ENCODE measurements at regions not wholly inside any gene's neighbourhood (a gene's known extent, or its start where the extent isn't known, plus 50 kb on each side); places are given as distances from the start of the nearest gene placed in this dataset.
"Not testable (repeated sequence)": the region's sequence is repeated elsewhere in the genome, so short reads cannot be mapped to it uniquely, and the experiment has no call there.

DNA sequence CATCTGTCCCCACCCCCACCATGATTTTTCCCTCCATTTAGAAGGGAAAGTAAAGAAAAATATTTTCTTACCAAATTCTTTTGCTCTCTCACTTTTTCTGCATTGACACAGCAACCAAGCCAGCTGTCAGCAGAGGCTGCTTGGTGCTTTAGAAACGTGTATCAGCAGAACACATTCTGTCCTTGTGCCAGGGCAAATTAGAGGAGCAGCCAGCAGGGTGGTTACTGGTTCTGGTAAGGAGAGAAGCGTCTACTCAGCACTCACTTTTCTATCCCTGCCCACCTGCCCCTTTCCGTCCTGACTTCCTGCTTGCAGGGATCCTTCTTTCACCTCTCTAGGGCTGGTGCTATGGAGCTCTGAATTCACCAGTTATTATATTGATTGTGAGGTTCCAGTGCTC is 327.5 kb upstream of the PDE3A start:
- no peak for DNase-seq (ENCODE audit: low read depth in 2 of 2)

DNA sequence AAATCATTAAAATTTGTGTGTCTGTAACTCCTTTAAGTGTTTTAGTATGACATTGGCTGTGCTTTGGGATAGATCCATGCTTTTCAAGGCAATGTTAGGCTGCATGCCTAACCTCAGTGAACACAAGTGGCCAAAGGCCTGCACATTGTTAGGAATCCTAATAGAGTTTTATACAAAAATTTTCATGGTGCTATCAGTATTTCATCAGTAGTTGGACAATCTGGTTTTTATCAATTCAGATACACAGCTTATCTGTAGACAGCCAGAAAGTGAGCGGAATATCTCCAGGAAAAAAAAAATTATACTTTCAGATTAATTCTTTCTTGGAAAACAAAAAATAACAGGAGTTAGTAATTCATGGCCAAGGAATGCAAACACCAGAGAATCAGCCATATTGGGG is 324.0 kb upstream of the PDE3A start:
- no peak for DNase-seq (ENCODE audit: low read depth in 2 of 2)

DNA sequence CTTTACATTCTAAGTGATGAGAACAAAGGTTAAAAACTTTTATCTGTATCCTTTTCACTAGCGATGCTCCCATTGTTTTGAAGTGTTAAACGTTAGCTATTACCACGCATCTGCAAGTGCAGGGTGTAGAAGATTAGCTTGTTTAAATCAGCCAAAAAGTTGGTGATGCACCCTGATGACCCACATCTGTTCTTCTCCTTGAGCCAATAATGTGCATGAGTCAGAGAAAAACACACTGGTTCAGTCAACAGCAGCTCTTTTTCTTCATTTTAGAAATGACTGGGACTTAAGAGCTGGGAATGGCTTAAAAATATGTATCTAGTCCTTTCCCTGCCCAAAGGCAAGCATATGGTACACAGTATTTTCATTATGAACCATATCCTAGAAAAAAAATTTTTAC is 323.5 kb upstream of the PDE3A start:
- no peak for DNase-seq (ENCODE audit: low read depth in 2 of 2)

DNA sequence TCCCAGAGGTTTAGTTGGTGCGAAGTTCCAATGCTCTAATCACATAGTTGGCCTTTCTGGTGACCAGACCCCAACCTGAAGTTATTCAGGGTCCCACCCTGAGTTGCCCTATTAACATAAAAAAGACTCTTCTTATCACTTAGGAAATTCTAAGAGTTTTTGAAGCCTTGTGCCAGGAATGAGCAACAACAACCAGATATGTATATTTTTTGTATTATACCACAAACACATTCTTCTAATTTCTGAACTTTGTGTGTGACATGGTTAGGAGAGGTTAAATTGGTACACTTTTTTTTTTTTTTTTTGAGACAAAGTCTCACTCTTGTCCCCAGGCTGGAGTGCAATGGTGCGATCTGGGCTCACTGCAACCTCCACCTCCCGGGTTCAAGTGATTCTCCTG is 320.4 kb upstream of the PDE3A start:
- DNase-seq (ENCODE audit: low read depth in 2 of 2) = no peak

DNA sequence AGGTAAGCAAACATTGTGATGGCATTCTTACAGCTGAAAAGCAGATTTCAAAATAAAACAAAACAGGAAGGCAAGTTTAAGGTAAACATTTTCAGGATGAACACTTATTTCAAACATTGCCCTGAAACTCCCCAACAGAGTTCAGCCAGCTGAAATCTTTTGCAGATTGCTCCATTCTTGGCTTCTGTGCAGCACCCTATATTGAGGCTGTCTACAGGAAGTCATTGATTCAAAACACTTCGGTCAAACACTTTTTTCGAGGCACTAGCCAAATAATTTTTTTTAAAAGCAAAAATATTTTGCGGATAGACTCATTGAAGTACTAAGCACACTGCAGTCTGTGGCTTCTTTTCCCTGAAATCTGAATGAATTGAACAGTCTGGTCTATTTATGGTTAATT is 318.1 kb upstream of the PDE3A start:
- DNase-seq (ENCODE audit: low read depth in 2 of 2) = no peak

GRCh38 chr12:20053782-20054181 is 314.6 kb upstream of the PDE3A start:
- DNase-seq (ENCODE audit: low read depth in 2 of 2) = no peak

DNA sequence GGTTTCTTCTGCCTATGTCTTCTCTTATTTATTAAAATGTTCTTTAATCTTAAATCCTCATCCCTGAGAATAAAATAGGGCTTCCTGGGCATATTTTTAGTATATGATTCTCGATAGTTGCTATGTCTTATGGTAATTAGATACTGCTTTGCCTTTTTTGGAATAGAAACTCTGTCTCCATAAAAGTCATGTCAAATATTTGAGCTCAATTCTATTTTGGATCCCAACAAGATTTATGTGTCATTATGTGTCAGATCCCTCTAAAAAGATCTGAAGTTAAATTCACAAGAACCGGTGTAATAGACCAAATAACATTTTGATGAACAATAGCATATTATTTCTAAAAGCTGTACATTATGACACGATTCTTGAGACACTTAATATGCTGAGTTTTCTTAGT is 312.5 kb upstream of the PDE3A start:
- no peak for DNase-seq (ENCODE audit: low read depth in 2 of 2)

GRCh38 chr12:20057398-20057797 is 310.9 kb upstream of the PDE3A start:
- DNase-seq (ENCODE audit: low read depth in 2 of 2) = no peak

DNA sequence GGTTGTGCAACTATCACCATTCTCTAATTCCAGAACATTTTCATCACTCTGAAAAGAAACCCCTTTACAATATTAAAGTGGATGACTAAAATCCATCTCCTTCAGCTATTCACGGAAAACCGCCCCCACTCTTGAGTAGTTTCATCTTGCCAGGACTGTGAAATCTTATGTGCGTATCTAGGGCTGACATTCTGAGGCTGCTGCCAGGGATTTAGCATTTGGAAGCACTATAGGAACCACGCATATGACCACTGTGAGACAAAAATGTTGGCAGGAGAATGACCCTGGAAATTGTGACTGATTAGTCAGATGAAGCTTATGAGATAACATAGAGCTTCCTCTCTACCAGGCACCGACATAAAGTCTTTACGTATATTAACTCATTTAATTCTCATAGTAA is 305.2 kb upstream of the PDE3A start:
- DNase-seq (ENCODE audit: low read depth in 2 of 2) = no peak

DNA sequence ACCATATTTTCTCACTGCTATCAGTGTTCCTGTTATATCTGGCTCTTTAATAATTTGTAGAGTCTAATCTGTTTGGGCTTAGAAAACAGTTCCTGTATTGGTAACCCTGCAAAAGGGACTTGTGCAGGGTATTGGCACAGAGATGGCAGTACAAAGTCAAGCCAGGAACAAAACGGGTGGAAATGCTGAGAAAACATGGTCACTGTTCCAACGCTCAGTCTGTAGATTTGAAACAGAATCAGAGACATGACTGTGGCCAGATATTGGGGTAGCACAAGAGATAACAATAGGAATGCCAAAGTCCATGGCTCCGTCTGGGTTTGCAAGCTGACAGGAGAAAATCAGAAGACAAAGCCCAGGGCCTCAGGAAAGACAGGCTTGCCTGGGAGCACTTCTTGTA is 290.7 kb upstream of the PDE3A start:
- DNase-seq (ENCODE audit: low read depth in 2 of 2) = no peak

DNA sequence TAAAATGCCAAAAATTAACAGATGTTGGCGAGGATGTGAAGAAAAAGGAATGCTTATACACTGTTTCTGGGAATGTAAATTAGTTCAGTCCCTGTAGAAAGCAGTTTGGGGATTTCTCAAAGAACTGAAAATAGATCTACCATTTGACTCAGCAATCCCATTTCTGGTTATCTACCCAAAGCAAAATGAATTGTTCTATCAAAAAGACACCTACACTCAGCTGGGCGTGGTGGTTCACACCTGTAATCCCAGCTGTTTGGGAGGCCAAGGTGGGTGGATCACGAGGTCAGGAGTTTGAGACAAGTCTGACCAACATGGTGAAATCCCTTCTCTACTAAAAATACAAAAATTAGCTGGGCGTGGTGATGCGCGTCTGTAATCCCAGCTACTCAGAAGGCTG is 279.3 kb upstream of the PDE3A start:
- no peak for DNase-seq (ENCODE audit: low read depth in 2 of 2)

GRCh38 chr12:20093190-20093810 is 275.0 kb upstream of the PDE3A start:
- not testable (repeated sequence) for DNase-seq (ENCODE audit: low read depth in 2 of 2)

DNA sequence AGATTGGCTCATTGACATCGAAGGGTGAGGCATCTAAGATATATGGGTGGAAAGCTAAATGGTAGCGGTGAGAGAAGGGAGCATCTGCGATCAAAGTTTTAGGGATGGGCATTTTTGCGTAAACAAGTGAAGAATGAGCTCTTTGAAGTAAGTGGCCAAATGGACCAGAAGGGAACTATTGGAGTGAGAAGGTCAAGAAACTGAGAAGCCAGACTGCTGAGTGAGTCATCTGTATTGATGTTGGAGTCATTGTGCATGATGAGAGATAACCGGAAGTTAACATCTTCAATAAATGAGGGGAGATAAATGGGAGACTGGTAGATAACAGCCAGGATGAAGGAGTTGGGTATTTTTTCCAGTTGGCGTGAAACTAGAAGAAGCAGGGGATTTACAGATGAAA is 271.9 kb upstream of the PDE3A start:
- DNase-seq (ENCODE audit: low read depth in 2 of 2) = no peak

DNA sequence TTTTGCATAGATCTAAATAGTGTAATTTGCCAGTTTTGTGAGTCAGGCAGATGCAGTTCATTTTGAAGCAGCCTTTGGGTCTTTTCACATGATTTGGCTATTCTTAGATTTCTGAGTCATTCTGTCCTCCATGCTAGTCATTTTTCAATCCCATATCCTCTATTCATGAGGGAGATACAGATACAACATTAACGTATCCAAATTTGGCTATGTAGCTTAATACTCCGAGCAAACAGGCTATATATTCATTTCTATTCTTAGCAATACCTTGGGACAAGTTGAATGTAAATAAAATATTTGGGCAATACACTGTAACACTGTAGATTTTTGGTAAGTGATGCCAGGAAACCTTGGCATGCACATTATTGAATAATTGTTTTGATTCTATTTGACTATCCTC is 270.7 kb upstream of the PDE3A start:
- DNase-seq (ENCODE audit: low read depth in 2 of 2) = no peak

- no peak for DNase-seq (ENCODE audit: low read depth in 2 of 2)
Observed at GRCh38 chr12:20099395-20100183, 268.7 kb upstream of the PDE3A start.

- no peak for DNase-seq (ENCODE audit: low read depth in 2 of 2)
Observed at GRCh38 chr12:20101046-20101445, 267.3 kb upstream of the PDE3A start.

DNA sequence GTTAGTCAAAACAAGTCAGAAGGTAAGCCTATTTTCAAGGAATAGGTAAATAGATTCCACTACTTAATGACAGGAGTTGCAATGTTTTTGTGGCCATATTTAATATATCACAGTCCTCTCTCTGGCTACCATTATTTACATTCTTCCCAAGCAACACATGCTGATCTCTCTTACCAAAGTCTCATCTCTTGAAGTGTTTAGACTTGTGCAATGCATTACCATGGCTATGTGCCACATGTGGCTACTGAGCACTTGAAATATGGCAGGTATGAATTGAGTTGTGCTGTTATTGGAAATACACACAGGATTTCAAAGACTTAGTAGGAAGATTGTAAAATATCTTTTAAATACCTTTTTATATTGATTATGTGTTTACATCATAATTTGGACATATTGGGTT is 262.4 kb upstream of the PDE3A start:
- DNase-seq (ENCODE audit: low read depth in 2 of 2) = no peak

DNA sequence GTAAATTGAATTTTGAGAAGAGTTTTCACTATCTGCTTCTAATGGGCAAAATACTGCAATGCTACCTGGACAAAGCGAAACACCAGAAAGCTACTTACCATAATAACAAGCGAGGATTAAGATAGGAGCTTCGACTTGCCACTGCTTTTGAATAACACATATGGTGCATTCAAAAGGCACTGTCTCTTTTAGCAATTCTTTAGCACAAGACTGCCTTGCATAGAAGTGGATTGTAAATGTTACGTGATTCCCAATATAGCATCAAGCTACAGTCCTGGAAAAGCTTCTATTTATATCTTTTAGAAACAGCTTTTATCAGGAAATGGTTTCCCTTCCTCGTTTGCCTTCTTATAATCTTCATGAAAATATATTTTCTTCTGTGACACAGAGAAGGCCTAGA is 258.7 kb upstream of the PDE3A start:
- DNase-seq (ENCODE audit: low read depth in 2 of 2) = no peak

DNA sequence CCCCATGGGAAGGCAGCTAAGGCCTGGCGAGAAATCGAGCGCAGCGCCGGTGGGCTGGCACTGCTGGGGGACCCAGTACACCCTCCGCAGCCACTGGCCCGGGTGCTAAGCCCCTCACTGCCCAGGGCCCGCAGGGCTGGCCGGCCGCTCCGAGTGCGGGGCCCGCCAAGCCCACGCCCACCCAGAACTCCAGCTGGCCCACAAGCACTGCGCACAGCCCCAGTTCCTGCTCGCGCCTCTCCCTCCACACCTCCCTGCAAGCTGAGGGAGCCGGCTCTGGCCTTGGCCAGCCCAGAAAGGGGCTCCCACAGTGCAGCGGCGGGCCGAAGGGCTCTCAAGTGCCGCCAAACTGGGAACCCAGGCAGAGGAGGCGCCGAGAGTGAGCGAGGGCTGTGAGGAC is 253.0 kb upstream of the PDE3A start:
- not testable (repeated sequence) for DNase-seq (ENCODE audit: low read depth in 2 of 2)

GRCh38 chr12:20119596-20120402 is 248.5 kb upstream of the PDE3A start:
- DNase-seq (ENCODE audit: low read depth in 2 of 2) = no peak

DNA sequence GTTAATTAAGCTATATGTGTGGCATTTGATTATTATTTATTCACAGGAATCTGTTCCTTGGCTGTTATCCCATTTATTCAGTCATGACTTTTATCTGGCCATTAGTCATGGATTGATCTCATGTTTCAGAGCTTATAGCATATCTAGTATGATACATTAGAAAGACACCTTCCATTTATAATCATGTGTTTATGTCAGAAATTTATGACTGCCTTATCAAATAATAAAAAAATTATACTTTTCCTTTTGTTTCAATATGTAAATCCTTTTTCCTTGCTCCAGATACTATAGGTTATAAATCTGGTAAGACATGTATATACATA is 248.0 kb upstream of the PDE3A start:
- DNase-seq (ENCODE audit: low read depth in 2 of 2) = no peak

- no peak for DNase-seq (ENCODE audit: low read depth in 2 of 2)
Observed at GRCh38 chr12:20122274-20122673, 246.1 kb upstream of the PDE3A start.

DNA sequence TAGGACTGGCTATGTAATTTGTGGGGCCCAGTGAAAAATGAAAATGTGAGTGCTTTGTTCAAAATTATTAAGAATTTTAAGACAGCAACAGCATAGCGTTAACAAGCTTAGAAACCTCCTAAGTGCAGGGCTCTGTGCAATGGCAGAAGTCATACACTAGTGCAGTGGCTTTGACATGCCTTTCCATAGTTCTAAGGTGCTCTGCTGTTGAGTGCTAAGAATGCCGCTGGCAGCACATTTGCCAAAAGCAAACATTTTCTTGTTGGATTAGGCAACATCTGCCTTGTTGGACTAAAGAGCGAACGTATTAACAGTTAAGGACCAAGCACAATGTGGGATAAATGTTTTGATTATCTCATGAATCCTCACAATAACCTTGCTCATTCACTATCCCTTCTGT is 244.9 kb upstream of the PDE3A start:
- no peak for DNase-seq (ENCODE audit: low read depth in 2 of 2)

Data from stimulated activated CD8-positive, alpha-beta memory T cell treated with anti-CD3 and anti-CD28 coated beads, Interleukin-15, amount 100 ng/mL, for 48 hours (primary cell).